ENCODE measurements at regions not wholly inside any gene's neighbourhood (a gene's known extent, or its start where the extent isn't known, plus 50 kb on each side); places are given as distances from the start of the nearest gene placed in this dataset.

GRCh38 chr2:219692521-219692920, 65.1 kb downstream of the SLC4A3 start:
- no peak for DNase-seq

GRCh38 chr2:219695145-219695709, 67.8 kb downstream of the SLC4A3 start:
- DNase-seq, result no peak

- no peak for DNase-seq
Observed at GRCh38 chr2:219697811-219698747, 70.6 kb downstream of the SLC4A3 start.

- no peak for DNase-seq
Observed at GRCh38 chr2:219698748-219699439, 71.5 kb downstream of the SLC4A3 start.

GRCh38 chr2:219699440-219699821, 72.0 kb downstream of the SLC4A3 start:
- no peak for DNase-seq

GRCh38 chr2:219701847-219702634, 74.6 kb downstream of the SLC4A3 start:
- no peak for DNase-seq

- no peak for DNase-seq
Observed at GRCh38 chr2:219702796-219703545, 75.5 kb downstream of the SLC4A3 start.

- DNase-seq, result no peak
Observed at GRCh38 chr2:219704878-219705277, 77.4 kb downstream of the SLC4A3 start.

- DNase-seq, result no peak
Observed at GRCh38 chr2:219706823-219707281, 79.4 kb downstream of the SLC4A3 start.

GRCh38 chr2:219707496-219708285, 80.3 kb downstream of the SLC4A3 start:
- no peak for DNase-seq

- DNase-seq, result no peak
Observed at GRCh38 chr2:219709331-219709761, 81.9 kb downstream of the SLC4A3 start.

GRCh38 chr2:219713110-219713509, 85.7 kb downstream of the SLC4A3 start:
- DNase-seq, result no peak

- no peak for DNase-seq
Observed at GRCh38 chr2:219714681-219715400, 87.4 kb downstream of the SLC4A3 start.

GRCh38 chr2:219718066-219718465, 90.6 kb downstream of the SLC4A3 start:
- DNase-seq, result no peak

GRCh38 chr2:219719521-219719920, 92.1 kb downstream of the SLC4A3 start:
- DNase-seq, result no peak

GRCh38 chr2:219720956-219721355, 93.5 kb downstream of the SLC4A3 start:
- DNase-seq, result no peak

- DNase-seq, result no peak
Observed at GRCh38 chr2:219722276-219722879, 94.9 kb downstream of the SLC4A3 start.

- DNase-seq, result no peak
Observed at GRCh38 chr2:219723311-219723710, 95.9 kb downstream of the SLC4A3 start.

GRCh38 chr2:219724628-219725027, 97.2 kb downstream of the SLC4A3 start:
- no peak for DNase-seq

- DNase-seq, result no peak
Observed at GRCh38 chr2:219726916-219727315, 99.5 kb downstream of the SLC4A3 start.
